HG03558 (cell line): ENCODE measurements at regions not wholly inside any gene's neighbourhood (a gene's known extent, or its start where the extent isn't known, plus 50 kb on each side); places are given as distances from the start of the nearest gene placed in this dataset.
"Not testable (repeated sequence)": the region's sequence is repeated elsewhere in the genome, so short reads cannot be mapped to it uniquely, and the experiment has no call there.

Experiments
- ATAC-seq: cut with Tn5 transposase; IDR thresholded peaks from one replicate; pipeline ENCODE4 v1.9.1; 2021; ENCODE audit warnings: moderate number of reproducible peaks; ENCODE audit not compliant: unreplicated experiment; ENCODE audit errors: extremely low read depth

- no peak for ATAC-seq
Observed at GRCh38 chr4:45006078-45006477, 279.7 kb upstream of the GNPDA2 start.

GRCh38 chr4:45004847-45005565 is 278.6 kb upstream of the GNPDA2 start:
- ATAC-seq: no peak

GRCh38 chr4:45004326-45004725 is 278.0 kb upstream of the GNPDA2 start:
- ATAC-seq: no peak

GRCh38 chr4:44996276-44996845 is 270.0 kb upstream of the GNPDA2 start:
- ATAC-seq: no peak

GRCh38 chr4:44988011-44988410 is 261.7 kb upstream of the GNPDA2 start:
- no peak for ATAC-seq

GRCh38 chr4:44985938-44986337 is 259.6 kb upstream of the GNPDA2 start:
- ATAC-seq: no peak

- ATAC-seq: no peak
Observed at GRCh38 chr4:44985152-44985551, 258.8 kb upstream of the GNPDA2 start.

GRCh38 chr4:44984083-44984482 is 257.7 kb upstream of the GNPDA2 start:
- ATAC-seq: no peak

GRCh38 chr4:44983083-44983482 is 256.7 kb upstream of the GNPDA2 start:
- no peak for ATAC-seq

- ATAC-seq: no peak
Observed at GRCh38 chr4:44978020-44978419, 251.7 kb upstream of the GNPDA2 start.

GRCh38 chr4:44965435-44966095 is 239.2 kb upstream of the GNPDA2 start:
- ATAC-seq: no peak

- ATAC-seq: not testable (repeated sequence)
Observed at GRCh38 chr4:44964086-44964485, 237.7 kb upstream of the GNPDA2 start.

- no peak for ATAC-seq
Observed at GRCh38 chr4:44961001-44961755, 234.8 kb upstream of the GNPDA2 start.

GRCh38 chr4:44931720-44932119 is 205.4 kb upstream of the GNPDA2 start:
- no peak for ATAC-seq

- no peak for ATAC-seq
Observed at GRCh38 chr4:44928785-44929184, 202.4 kb upstream of the GNPDA2 start.

- no peak for ATAC-seq
Observed at GRCh38 chr4:44927399-44928380, 201.3 kb upstream of the GNPDA2 start.

GRCh38 chr4:44916411-44916810 is 190.1 kb upstream of the GNPDA2 start:
- ATAC-seq: no peak

- ATAC-seq: no peak
Observed at GRCh38 chr4:44914748-44915147, 188.4 kb upstream of the GNPDA2 start.

GRCh38 chr4:44914223-44914622 is 187.9 kb upstream of the GNPDA2 start:
- ATAC-seq: no peak

GRCh38 chr4:44912980-44913379 is 186.6 kb upstream of the GNPDA2 start:
- ATAC-seq: no peak
